VCaP (cell line): ENCODE measurements at regions not wholly inside any gene's neighbourhood (a gene's known extent, or its start where the extent isn't known, plus 50 kb on each side); places are given as distances from the start of the nearest gene placed in this dataset.
A peak's percentile ranks its signal among the peaks of the same experiment; 100 is the strongest.
"Not testable (repeated sequence)": the region's sequence is repeated elsewhere in the genome, so short reads cannot be mapped to it uniquely, and the experiment has no call there.

Experiments
- H3K27ac ChIP-seq: fragments of 450-650 bp; 2 replicates; pipeline ENCODE4 v1.5.1; 2017
- CTCF ChIP-seq: fragments of 450-650 bp; conservative IDR thresholded peaks from 2 replicates; pipeline ENCODE4 v1.5.1; 2017; ENCODE audit warnings: mild to moderate bottlenecking, moderate library complexity

- TF ChIP-seq CTCF: no peak
Observed at GRCh38 chr2:31704561-31705212, 123.9 kb upstream of the SRD5A2 start.

GRCh38 chr2:31703253-31703652 is 122.5 kb upstream of the SRD5A2 start:
- no peak overlapping the region for H3K27ac ChIP-seq
- no peak for TF ChIP-seq CTCF

More at GRCh38 chr2:31704561-31705212, 123.9 kb upstream of the SRD5A2 start:
- H3K27ac ChIP-seq: peak overlapping the region; percentile 38

- no peak for TF ChIP-seq CTCF
- no peak overlapping the region for H3K27ac ChIP-seq
Observed at GRCh38 chr2:31698722-31699121, 118.0 kb upstream of the SRD5A2 start.

GRCh38 chr2:31696068-31696467 is 115.3 kb upstream of the SRD5A2 start:
- H3K27ac ChIP-seq: no peak overlapping the region
- no peak for TF ChIP-seq CTCF

GRCh38 chr2:31694444-31694843 is 113.7 kb upstream of the SRD5A2 start:
- H3K27ac ChIP-seq: no peak overlapping the region

GRCh38 chr2:31693882-31694281 is 113.1 kb upstream of the SRD5A2 start:
- no peak for TF ChIP-seq CTCF
- no peak overlapping the region for H3K27ac ChIP-seq

More at GRCh38 chr2:31694444-31694843, 113.7 kb upstream of the SRD5A2 start:
- no peak for TF ChIP-seq CTCF

- H3K27ac ChIP-seq: no peak overlapping the region
- peak; percentile 31 for TF ChIP-seq CTCF
Observed at GRCh38 chr2:31688282-31688681, 107.5 kb upstream of the SRD5A2 start.

- H3K27ac ChIP-seq: not testable (repeated sequence)
Observed at GRCh38 chr2:31683506-31683905, 102.8 kb upstream of the SRD5A2 start.
